ENCODE measurements at regions not wholly inside any gene's neighbourhood (a gene's known extent, or its start where the extent isn't known, plus 50 kb on each side); places are given as distances from the start of the nearest gene placed in this dataset.

DNA sequence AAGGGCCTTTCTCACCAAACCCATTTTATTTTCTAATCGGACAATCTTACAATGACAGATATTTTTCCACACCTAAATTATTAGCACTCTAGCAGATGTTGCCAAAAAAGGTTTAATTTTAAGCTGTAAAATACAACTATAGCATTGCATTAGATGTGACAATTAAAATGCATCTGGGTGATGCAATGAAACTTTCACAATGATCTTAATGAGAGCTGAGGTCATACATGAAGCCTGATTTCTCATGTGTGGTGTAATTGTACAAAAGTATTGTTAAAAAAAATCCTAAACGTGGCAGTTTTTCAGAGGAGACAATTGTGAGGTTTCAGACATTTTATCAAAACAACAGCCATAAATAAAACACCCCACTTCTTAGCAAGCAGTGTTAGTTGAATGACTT lies 606.0 kb downstream of the HDGFL1 start:
- Histone ChIP-seq H3K27ac (no peak overlapping the region), H3K4me2 (no peak overlapping the region)

DNA sequence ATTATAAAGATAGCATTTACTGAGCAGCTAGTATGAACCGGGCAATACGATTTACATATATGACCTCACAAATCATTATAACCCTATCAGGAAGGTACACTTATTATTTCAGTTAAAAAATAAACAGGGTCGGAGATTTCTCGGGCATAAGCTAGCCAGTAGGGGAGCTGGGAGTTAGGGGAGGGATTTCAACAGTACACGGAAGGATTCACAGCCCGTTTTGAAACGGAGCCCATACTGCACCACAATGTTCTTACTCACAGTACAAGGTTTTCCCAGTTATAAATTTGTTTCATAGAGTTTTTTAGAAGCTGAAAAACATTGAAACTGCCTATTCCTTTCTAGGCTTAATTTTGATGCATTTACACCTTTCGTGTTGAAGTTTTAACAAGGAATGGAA lies 607.1 kb downstream of the HDGFL1 start:
- no peaks in the 10 kb centered on the region for H3K36me3 ChIP-seq
- H4K20me1 ChIP-seq (ENCODE audit: low read depth): no peaks in the 10 kb centered on the region
- H3F3A ChIP-seq (ENCODE audit: low read depth): peaks cover 16% of the 10 kb centered on the region
- peaks cover 41% of the 10 kb centered on the region for H3K4me1 Mint-ChIP-seq
- H3K4me3 Mint-ChIP-seq: no peak overlapping the region
- peaks cover 17% of the 10 kb centered on the region for H3K9me3 Mint-ChIP-seq
- peaks cover 16% of the 10 kb centered on the region for H3K27me3 Mint-ChIP-seq (ENCODE audit: insufficient read depth, low read depth)
- H3K4me1 ChIP-seq: peaks cover 17% of the 10 kb centered on the region
- H3K79me2 ChIP-seq (ENCODE audit: low read depth): no peaks in the 10 kb centered on the region
- no peak overlapping the region for H3K4me2 ChIP-seq
- H3K9me3 ChIP-seq (ENCODE audit: low read depth): no peaks in the 10 kb centered on the region
- H3K27ac Mint-ChIP-seq: no peak overlapping the region
- H3K27ac ChIP-seq: no peak overlapping the region
- DNase-seq (ENCODE audit: low spot score): no peak
- no peak overlapping the region for H3K9ac ChIP-seq
- no peaks in the 10 kb centered on the region for H3K27me3 ChIP-seq
- H3K4me3 ChIP-seq: no peak overlapping the region
- H3K36me3 Mint-ChIP-seq: peaks cover 4% of the 10 kb centered on the region
- H2AFZ ChIP-seq (replicated peaks): no peak overlapping the region
- TF ChIP-seq EZH2phosphoT487 (IDR thresholded peaks at IDR 0.05) (no peak), EZH2 (IDR thresholded peaks at IDR 0.05) (no peak)
- TF ChIP-seq, protein P1, sequence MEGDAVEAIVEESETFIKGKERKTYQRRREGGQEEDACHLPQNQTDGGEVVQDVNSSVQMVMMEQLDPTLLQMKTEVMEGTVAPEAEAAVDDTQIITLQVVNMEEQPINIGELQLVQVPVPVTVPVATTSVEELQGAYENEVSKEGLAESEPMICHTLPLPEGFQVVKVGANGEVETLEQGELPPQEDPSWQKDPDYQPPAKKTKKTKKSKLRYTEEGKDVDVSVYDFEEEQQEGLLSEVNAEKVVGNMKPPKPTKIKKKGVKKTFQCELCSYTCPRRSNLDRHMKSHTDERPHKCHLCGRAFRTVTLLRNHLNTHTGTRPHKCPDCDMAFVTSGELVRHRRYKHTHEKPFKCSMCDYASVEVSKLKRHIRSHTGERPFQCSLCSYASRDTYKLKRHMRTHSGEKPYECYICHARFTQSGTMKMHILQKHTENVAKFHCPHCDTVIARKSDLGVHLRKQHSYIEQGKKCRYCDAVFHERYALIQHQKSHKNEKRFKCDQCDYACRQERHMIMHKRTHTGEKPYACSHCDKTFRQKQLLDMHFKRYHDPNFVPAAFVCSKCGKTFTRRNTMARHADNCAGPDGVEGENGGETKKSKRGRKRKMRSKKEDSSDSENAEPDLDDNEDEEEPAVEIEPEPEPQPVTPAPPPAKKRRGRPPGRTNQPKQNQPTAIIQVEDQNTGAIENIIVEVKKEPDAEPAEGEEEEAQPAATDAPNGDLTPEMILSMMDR (IDR thresholded peaks at IDR 0.05): no peak

More for the DNA sequence above, 606.0 kb downstream of the HDGFL1 start:
- Mint-ChIP-seq H3K4me3 (no peak overlapping the region), H3K36me3 (peaks cover 7% of the 10 kb centered on the region), H3K4me1 (peaks cover 30% of the 10 kb centered on the region), H3K9me3 (peaks cover 23% of the 10 kb centered on the region), H3K27me3 (ENCODE audit: insufficient read depth, low read depth) (peaks cover 16% of the 10 kb centered on the region), H3K27ac (no peak overlapping the region)
- Histone ChIP-seq H3K79me2 (ENCODE audit: low read depth) (no peaks in the 10 kb centered on the region), H3K9me3 (ENCODE audit: low read depth) (no peaks in the 10 kb centered on the region), H3K9ac (no peak overlapping the region), H2AFZ (replicated peaks) (no peak overlapping the region), H3K4me3 (no peak overlapping the region), H3K4me1 (peaks cover 7% of the 10 kb centered on the region), H3F3A (ENCODE audit: low read depth) (peaks cover 7% of the 10 kb centered on the region), H4K20me1 (ENCODE audit: low read depth) (no peaks in the 10 kb centered on the region), H3K27me3 (no peaks in the 10 kb centered on the region), H3K36me3 (no peaks in the 10 kb centered on the region)
- no peak for TF ChIP-seq EZH2 (IDR thresholded peaks at IDR 0.05)
- no peak for TF ChIP-seq EZH2phosphoT487 (IDR thresholded peaks at IDR 0.05)
- TF ChIP-seq, protein P1 (IDR thresholded peaks at IDR 0.05): no peak
- DNase-seq (ENCODE audit: low spot score): no peak

DNA sequence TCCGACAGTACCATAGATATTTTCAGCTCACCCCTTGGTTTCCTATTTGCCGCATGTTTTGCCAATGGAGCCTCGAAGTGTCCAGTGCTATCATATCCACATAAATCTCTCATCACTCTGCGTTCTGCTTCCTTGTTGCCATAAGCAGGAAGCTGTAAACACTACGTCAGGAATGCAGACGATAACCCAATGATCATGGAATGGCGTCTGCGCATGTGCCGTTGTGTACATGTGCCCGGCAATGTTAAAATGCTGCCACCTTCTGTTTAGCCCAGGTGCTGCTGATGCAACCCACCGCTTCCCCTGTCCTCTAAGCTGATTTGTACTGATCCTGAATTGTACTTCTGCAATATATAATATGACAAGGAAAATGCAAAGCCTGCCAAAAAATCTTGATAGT lies 607.5 kb downstream of the HDGFL1 start:
- H3K9me3 ChIP-seq (ENCODE audit: low read depth): no peaks in the 10 kb centered on the region
- no peak overlapping the region for H3K4me2 ChIP-seq
- H3K27ac ChIP-seq: no peak overlapping the region
- Mint-ChIP-seq H3K4me3 (no peak overlapping the region), H3K36me3 (peaks cover 4% of the 10 kb centered on the region), H3K27me3 (ENCODE audit: insufficient read depth, low read depth) (peaks cover 16% of the 10 kb centered on the region), H3K4me1 (peaks cover 45% of the 10 kb centered on the region), H3K27ac (no peak overlapping the region), H3K9me3 (peaks cover 16% of the 10 kb centered on the region)
- peaks cover 16% of the 10 kb centered on the region for H3F3A ChIP-seq (ENCODE audit: low read depth)
- no peak for DNase-seq (ENCODE audit: low spot score)
- no peaks in the 10 kb centered on the region for H3K36me3 ChIP-seq
- peaks cover 22% of the 10 kb centered on the region for H3K4me1 ChIP-seq
- H3K27me3 ChIP-seq: no peaks in the 10 kb centered on the region
- TF ChIP-seq EZH2phosphoT487 (IDR thresholded peaks at IDR 0.05): no peak
- TF ChIP-seq, protein P1 (IDR thresholded peaks at IDR 0.05): peak; percentile 20
- no peak for TF ChIP-seq EZH2 (IDR thresholded peaks at IDR 0.05)
- H3K79me2 ChIP-seq (ENCODE audit: low read depth): no peaks in the 10 kb centered on the region
- H3K4me3 ChIP-seq: no peak overlapping the region
- no peak overlapping the region for H2AFZ ChIP-seq (replicated peaks)
- no peaks in the 10 kb centered on the region for H4K20me1 ChIP-seq (ENCODE audit: low read depth)
- H3K9ac ChIP-seq: no peak overlapping the region

All from neural progenitor cell (in vitro differentiated cells).